Left forelimb (tissue), 1 donor: ENCODE measurements at regions not wholly inside any gene's neighbourhood (a gene's known extent, or its start where the extent isn't known, plus 50 kb on each side); places are given as distances from the start of the nearest gene placed in this dataset.

Experiments
- DNase-seq: peaks from one replicate; pipeline ENCODE4 v3.0.0-alpha.2; 2018; ENCODE audit warnings: low spot score

- DNase-seq, result no peak
These were observed 50.7 kb upstream of the NOCT start for GRCh38 chr4:138964716-138965426.

DNA sequence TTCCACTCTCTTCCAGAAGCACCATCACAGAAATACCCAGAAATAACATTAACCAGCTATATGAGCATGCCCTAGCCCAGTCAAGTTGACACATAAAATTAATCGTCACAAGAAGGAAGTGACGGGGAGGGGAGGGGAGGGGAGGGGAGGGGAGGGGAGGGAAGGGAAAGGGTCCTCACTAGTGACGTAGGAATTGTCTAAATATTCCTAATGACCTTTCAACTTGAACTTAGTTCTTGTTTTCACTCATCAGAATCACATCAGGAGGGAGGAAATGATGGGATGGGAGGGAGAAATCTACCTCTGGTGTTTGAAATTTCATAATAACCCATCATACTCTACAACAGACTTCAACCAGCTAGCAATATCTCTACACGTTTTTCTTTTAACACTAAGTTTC is 52.2 kb upstream of the NOCT start:
- no peak for DNase-seq

- DNase-seq, result no peak
These were observed 53.9 kb upstream of the NOCT start for GRCh38 chr4:138961664-138962063.

GRCh38 chr4:138961129-138961528 is 54.5 kb upstream of the NOCT start:
- DNase-seq, result no peak

DNA sequence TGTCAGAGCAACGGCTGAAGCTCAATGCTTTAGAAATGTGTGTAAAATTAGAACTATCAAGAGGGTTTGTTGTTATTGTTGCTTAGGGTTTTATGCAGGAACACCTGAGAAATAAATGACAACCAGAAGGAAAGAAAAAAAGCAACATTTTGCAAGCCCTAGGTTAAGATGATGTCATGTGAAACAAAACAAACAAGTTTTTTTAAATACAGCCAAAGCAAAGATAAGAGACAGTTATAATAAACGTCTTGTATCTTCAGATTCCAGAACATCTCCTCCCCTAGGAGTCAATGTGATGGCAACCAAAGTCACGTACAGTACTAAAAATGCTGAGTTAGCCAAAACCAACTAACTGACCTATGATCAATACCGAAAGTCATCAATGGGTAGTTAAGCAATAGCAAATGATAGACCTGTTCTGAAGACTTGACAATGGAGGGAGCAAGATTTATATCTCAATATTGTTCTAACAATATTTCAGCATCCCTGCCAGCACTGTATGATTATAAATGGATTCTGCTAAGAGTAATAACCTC is 55.3 kb upstream of the NOCT start:
- no peak for DNase-seq

- no peak for DNase-seq
These were observed 56.3 kb upstream of the NOCT start for GRCh38 chr4:138959097-138959815.

- no peak for DNase-seq
These were observed 57.1 kb upstream of the NOCT start for GRCh38 chr4:138958519-138958918.

DNA sequence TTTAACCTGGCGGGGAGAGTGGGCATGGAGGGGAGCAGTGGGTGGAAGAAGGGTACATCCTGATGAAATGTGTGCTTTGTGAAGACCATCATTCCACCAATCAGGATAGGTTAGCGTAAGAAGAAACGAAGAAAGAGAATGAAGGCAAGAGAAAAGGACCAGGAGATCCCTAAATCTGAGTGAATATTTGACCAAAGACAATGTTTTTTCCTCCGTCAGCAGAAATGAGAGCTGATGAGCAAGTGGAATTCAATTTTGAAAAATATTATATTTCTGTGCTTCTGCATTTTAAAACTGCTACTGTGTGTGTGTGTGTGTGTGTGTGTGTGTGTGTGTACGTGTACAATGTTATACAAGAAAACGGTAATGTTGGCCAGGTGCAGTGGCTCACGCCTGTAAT is 58.3 kb upstream of the NOCT start:
- no peak for DNase-seq

- DNase-seq, result no peak
These were observed 61.2 kb upstream of the NOCT start for GRCh38 chr4:138954428-138954827.

GRCh38 chr4:138953961-138954371 is 61.6 kb upstream of the NOCT start:
- no peak for DNase-seq

GRCh38 chr4:138952411-138952810 is 63.2 kb upstream of the NOCT start:
- no peak for DNase-seq

GRCh38 chr4:138951764-138952163 is 63.8 kb upstream of the NOCT start:
- no peak for DNase-seq

GRCh38 chr4:138949866-138950265 is 65.7 kb upstream of the NOCT start:
- DNase-seq, result no peak

DNA sequence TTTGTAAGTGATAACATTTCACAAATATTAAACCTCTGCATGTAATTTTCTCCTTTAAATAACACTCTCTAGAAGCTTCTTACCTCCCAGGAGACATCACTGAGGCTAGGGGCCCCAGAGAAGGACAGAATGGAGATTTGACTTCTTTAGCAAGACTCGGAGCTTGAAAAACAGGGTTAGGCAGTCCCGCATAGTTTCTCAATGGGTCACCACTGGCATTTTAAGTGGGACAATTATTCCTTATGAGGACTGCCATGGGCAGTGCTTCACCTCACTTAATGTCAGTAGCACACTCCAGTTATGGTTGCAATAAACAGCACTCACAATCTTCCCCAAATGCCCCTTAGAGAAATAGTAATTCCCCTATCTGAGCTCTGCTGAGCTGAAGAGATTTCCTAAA is 66.7 kb upstream of the NOCT start:
- no peak for DNase-seq

- DNase-seq, result no peak
These were observed 69.3 kb upstream of the NOCT start for GRCh38 chr4:138946306-138946705.

DNA sequence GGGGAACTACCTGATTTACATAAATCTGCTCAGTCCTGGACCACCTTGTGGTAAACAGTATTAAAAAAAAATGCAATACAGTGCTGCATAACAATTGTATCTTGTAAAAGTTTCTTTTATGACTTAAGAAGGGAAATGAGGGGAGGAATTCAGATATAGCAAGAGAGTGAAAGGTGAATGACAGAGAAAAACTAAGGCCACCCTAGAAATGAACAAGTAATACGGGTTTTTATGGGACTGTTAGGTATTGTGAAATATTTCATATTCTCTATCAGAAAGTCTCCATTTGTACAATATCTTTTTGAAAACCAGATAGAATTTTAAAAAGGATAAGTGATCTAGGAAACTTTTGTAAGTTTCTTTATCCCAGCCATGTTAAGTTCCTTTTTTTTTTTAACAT is 69.7 kb upstream of the NOCT start:
- DNase-seq, result no peak

DNA sequence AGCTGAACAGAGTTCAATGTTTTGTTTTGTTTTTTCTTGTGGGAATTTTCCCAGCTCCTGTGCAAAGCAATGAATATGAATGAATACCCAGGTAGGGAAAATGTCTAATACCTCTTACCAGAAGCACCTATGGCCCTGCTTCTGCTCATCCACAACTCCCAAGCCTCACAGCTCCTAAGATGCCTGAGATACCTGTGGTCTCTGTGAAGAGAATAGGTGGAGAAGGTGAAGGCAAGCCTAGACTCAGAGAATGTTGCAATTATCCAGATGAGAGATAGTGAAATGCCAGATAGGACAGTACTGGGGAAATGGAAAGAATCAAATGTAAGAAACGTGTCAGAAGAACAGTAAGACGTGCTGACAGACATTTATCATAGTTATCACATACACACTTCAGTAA is 70.2 kb upstream of the NOCT start:
- no peak for DNase-seq

GRCh38 chr4:138943893-138944292 is 71.7 kb upstream of the NOCT start:
- DNase-seq, result no peak

- no peak for DNase-seq
These were observed 74.5 kb upstream of the NOCT start for GRCh38 chr4:138941037-138941436.

DNA sequence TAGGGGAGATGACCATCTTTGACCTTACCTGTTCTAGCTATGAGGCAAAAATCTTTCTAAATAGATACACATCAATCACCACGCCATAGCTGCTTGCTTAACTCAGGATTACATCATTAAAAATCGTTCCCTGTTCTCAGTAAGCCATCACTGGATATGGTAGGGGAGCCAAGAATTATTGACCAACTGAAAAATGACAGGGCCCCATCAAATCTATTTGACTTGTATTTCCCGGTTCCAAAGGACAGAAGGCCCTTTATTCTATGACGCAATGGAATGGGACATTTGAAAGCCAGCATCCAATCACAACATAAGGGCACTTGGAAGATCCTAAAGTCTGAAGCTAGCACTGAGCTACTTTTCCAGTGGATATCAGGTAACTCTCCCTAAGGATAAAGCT is 75.6 kb upstream of the NOCT start:
- no peak for DNase-seq

GRCh38 chr4:138938366-138938690 is 77.3 kb upstream of the NOCT start:
- no peak for DNase-seq

DNA sequence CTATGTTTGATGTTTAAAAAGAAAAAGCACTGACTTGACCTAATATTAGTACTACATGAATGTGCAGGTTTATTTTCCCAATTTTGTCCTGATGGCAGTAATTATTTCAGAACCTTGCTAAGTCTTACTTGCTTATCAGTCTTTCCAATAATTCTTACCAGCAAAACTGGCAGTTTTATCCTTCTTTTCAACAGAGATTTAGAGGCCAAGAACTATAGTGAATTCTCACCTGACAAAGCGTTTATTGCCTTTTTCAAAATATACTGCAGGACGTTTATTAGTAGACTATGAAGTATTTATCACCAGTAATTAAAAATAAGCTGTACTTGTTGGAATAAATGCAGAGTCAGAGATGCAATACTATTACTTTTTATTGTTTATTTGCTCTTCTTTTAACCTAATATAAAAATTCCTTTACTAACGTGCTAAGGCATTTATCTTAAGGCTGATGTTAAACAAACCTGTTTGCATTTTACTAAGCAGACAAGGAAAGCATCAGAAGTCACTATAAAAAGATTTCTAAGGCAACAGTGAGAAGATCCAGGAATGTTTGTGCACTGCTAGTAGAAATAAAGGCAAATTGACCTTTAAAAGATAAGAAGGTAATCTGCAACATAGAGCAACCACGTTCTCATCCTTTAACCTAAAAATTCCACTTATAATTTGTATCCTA is 80.3 kb upstream of the NOCT start:
- DNase-seq, result no peak

- DNase-seq, result no peak
These were observed 88.5 kb upstream of the NOCT start for GRCh38 chr4:138927072-138927471.
